GM19240 (cell line): ENCODE measurements at regions not wholly inside any gene's neighbourhood (a gene's known extent, or its start where the extent isn't known, plus 50 kb on each side); places are given as distances from the start of the nearest gene placed in this dataset.
"Not testable (repeated sequence)": the region's sequence is repeated elsewhere in the genome, so short reads cannot be mapped to it uniquely, and the experiment has no call there.

ENCODE experiments used
- DNase-seq: peaks from one replicate; pipeline ENCODE4 v3.0.0; 2011; ENCODE audit warnings: low spot score; ENCODE audit not compliant: insufficient read length

DNA sequence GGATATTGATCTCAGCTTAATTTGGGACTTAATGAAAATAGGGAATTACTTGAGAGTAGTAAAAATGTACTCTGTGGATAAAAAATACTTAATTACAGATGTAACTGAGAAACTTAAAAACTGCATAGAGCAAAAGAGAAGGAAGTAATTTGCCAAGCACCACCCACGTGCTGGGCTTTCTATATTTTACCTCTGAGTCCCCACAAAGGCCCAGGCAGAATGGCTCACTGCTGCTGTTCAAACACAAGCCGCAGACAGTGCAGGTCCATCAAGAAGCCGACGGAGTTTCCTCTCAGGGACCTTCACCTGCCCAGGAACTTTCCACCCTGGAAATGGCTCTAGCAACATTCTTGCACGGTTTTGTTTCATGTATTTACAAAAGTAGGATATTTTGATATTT, 77.2 kb upstream of the TRPM1 start:
- DNase-seq, result no peak

DNA sequence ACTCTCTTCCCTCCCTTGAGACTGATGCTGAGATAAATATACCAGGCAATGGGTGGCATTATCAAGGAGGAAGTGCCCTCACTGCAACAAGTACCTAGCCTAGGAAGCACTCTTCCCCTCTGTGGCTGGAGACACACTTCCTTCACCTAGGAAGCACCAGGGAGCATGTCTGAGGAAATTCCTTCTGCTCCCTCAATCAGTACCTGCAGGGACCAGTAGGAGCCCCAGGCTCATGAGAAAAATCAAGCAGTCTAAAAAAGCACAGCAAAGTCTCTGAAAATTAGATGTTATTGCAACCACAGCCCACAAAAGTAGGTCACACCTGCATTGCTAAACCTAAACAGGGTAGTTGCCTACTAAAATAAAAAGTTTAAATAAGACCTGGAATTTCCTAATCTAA, 78.2 kb upstream of the TRPM1 start:
- DNase-seq, result no peak

DNA sequence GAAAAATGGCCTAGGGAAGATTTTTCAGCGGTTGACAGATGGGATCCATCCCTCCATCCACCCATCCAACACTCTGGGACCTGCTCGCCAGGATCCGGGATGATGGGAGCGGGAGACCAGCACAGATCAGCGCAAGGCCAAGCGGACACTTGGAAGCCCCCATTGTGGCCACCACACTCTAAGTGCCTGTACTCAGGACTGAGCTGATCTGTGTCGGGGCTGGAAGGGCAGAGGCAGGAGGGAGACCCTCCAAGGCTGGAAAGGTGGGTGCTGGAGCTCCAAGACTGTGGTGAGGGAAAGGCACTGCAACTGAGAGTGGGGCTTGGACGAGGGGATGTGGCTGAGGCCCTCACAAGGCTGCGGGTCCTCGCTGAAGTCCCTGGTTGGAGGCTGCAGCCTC, 91.8 kb upstream of the TRPM1 start:
- DNase-seq, result no peak

DNA sequence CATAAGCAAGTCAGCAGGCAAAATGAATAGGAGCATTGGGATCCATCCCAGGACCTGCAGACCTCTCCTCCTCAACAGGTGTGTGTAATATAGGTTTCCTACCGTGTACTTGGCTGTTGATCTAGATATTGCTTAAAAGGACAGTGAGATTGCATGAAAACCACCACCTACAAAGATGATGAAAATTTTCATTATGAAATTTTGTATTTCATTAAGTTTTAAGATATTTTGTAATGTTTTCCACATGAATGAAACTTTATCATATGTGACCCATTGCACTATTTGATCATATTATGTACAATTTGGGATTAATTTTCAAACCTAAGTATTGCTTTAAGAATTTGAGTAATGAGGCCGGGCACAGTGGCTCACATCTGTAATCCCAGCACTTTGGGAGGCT, 94.3 kb upstream of the TRPM1 start:
- DNase-seq, result no peak

- peak; percentile 43 for DNase-seq
These were observed 96.2 kb upstream of the TRPM1 start for GRCh38 chr15:31197497-31198414.

- peak; percentile 66 for DNase-seq
These were observed 99.2 kb upstream of the TRPM1 start for GRCh38 chr15:31200735-31201151.

DNA sequence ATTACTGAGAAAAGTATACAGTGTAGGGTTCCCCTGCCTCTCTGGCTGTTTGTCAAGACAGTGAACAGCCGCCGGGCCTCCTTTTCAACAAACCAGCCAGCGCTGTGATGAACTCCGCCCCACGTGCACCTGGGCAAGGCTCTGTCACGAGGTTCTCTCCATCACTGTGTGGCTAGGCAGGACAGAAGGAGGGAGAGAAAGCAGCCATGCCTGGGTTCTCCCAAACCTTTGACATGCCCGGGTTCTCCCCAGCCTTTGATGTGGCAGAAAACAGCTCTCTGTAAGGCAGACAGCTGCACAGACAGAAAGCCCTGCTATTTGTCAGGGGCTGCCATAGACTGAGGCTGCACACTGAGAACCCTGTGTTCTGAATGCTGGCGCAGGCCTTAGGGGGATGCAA, 101.4 kb upstream of the TRPM1 start:
- no peak for DNase-seq

- no peak for DNase-seq
These were observed 102.5 kb upstream of the TRPM1 start for GRCh38 chr15:31203999-31204398.

- DNase-seq, result no peak
These were observed 105.1 kb upstream of the TRPM1 start for GRCh38 chr15:31206386-31207181.

GRCh38 chr15:31207246-31207645, 105.7 kb upstream of the TRPM1 start:
- DNase-seq, result no peak

DNA sequence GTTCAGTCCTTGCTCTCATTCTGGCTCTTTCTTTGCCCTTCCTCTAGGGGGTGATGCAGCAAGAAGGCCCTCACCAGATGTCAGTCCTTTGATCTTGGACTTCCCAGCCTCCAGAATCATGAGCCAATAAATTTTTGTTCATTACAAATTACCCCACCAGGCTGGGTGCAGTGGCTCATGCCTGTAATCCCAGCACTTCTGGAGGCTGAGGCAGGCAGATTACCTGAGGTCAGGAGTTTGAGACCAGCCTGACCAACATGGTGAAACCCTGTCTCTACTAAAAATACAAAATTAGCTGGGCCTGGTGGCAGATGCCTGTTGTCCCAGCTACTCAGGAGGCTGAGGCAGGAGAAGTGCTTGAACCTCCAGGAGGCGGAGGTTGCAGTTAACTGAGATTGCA, 106.3 kb upstream of the TRPM1 start:
- DNase-seq, result not testable (repeated sequence)

DNA sequence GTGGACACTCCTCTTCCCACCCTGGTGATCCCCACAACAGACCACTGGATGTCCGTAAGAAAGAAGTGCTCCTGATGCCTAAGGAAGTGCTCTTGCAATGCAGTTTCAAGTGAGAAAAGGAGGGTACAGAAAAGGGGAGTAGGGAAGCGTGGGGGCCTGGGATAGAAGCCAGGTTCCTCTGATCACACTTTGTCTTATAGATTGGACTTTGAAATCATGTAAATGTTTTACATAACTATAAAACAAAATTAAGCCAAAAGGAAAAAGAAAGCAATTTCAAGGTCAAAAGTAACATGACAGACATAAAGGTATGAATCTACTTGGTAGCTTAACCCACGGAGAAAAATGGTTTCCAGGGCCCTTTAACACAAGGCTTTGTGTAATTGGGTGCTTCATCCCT, 107.3 kb upstream of the TRPM1 start:
- DNase-seq, result no peak

DNA sequence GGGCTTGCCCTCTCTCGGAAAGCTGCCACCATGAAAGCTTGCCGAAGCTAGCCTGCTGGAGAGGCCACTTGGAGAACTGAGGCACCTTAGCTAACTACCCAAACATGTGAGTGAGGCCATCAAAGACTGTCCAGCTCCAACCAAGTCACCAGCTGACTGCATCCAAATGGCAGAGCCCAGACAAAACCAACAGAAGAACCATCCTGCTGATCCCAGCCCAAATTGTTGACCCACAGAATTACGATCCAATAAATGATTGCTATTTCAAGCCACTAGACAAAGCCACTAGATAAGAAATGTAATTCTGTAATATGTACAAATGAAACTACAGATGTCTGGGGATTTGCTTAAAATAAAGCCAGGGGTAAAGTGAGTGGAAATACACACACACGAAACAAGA, 109.8 kb upstream of the TRPM1 start:
- DNase-seq, result no peak

DNA sequence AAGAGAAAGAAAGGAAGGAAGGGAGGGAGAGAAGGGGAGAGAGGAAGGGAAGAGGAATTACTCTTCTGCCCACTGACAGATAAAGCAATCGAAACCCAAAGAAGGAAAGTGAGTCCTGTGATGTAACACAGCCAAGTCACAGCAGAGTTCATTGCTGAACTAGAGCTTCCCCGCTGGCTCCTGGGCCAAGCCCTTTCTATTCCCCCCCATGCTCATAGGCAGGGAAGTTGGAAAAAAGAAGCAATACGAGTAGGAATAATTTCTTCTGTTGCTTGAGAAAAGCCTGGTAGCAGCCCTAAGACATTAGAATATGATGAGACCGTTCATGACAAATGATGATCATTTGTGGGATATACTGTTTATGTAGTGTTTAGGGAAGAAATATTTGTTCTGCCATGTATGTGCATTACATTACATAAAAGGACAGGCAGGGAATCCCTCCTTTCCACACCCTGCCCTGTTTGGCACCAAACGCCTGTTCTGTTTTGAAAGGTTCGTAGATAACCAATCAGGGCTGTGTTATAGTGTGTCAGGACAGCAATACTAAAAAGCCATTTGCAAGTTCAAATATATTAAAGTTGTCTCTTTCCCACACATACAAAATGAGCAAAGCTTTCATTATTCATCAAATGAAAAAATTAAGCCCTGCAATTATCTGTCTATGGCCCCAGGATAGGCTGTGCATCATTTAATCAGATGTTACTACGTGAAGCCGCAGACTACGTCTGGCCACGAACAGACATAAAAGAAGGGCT, 111.0 kb upstream of the TRPM1 start:
- DNase-seq, result no peak

GRCh38 chr15:31214158-31214863, 112.3 kb upstream of the KLF13 start:
- no peak for DNase-seq

GRCh38 chr15:31214864-31215489, 111.7 kb upstream of the KLF13 start:
- DNase-seq, result no peak

- DNase-seq, result peak; percentile 75
These were observed 111.0 kb upstream of the KLF13 start for GRCh38 chr15:31215490-31216214.

- peak; percentile 47 for DNase-seq
These were observed 110.3 kb upstream of the KLF13 start for GRCh38 chr15:31216215-31216911.

DNA sequence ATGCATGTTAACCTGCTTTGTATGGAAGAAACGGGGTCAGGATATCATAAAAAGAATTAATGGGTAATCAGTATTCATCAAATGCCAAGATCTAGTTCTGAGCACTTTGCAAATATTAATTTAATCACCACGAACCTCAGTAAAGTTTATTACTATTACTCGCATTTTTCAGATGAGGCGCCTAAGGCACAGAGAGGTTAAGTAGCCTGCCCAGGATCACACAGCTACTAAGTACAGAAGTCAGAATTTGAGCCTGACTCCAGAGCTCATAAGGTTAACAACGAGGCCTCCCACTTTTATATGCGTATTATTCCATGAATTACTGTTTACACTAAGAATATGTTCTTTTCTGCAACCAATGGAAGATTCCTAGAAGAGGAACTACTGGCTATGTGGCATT, 109.6 kb upstream of the KLF13 start:
- DNase-seq, result no peak
